ENCODE measurements at regions not wholly inside any gene's neighbourhood (a gene's known extent, or its start where the extent isn't known, plus 50 kb on each side); places are given as distances from the start of the nearest gene placed in this dataset.

DNA sequence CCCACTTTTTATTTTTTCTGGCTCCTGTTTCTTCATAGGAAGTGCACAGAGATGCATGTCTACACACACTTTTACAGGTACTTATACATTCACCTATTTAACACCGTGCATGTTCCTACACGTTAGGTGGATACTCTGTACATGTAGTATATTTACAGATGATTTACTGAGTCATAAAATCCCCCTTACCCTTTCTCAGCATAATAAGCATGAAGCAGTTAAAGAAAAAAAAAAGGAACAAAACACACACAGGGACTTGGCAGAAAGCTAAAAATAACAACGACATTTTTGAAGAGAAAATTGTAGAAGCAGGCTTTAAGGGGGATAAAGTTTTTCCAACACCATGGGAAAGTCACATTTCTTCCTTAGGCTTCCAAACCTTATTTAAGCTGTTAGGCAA, 96.4 kb upstream of the IQCM start (continued):
- TF ChIP-seq, protein P1, sequence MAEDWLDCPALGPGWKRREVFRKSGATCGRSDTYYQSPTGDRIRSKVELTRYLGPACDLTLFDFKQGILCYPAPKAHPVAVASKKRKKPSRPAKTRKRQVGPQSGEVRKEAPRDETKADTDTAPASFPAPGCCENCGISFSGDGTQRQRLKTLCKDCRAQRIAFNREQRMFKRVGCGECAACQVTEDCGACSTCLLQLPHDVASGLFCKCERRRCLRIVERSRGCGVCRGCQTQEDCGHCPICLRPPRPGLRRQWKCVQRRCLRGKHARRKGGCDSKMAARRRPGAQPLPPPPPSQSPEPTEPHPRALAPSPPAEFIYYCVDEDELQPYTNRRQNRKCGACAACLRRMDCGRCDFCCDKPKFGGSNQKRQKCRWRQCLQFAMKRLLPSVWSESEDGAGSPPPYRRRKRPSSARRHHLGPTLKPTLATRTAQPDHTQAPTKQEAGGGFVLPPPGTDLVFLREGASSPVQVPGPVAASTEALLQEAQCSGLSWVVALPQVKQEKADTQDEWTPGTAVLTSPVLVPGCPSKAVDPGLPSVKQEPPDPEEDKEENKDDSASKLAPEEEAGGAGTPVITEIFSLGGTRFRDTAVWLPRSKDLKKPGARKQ (CRISPR knock-in tag; IDR thresholded peaks at IDR 0.05) = no peak
- TF ChIP-seq JUN (IDR thresholded peaks at IDR 0.05; ENCODE audit: borderline replicate concordance, low read depth, low read length) (no peak), JUN (CRISPR knock-in tag; IDR thresholded peaks at IDR 0.05; ENCODE audit: borderline replicate concordance) (no peak), ESRRA (IDR thresholded peaks at IDR 0.05; ENCODE audit: borderline replicate concordance, low read depth) (no peak), NONO (IDR thresholded peaks at IDR 0.05; ENCODE audit: low read depth in 2 of 2, low read length in 1 of 2) (no peak)
- TF ChIP-seq, protein P2, sequence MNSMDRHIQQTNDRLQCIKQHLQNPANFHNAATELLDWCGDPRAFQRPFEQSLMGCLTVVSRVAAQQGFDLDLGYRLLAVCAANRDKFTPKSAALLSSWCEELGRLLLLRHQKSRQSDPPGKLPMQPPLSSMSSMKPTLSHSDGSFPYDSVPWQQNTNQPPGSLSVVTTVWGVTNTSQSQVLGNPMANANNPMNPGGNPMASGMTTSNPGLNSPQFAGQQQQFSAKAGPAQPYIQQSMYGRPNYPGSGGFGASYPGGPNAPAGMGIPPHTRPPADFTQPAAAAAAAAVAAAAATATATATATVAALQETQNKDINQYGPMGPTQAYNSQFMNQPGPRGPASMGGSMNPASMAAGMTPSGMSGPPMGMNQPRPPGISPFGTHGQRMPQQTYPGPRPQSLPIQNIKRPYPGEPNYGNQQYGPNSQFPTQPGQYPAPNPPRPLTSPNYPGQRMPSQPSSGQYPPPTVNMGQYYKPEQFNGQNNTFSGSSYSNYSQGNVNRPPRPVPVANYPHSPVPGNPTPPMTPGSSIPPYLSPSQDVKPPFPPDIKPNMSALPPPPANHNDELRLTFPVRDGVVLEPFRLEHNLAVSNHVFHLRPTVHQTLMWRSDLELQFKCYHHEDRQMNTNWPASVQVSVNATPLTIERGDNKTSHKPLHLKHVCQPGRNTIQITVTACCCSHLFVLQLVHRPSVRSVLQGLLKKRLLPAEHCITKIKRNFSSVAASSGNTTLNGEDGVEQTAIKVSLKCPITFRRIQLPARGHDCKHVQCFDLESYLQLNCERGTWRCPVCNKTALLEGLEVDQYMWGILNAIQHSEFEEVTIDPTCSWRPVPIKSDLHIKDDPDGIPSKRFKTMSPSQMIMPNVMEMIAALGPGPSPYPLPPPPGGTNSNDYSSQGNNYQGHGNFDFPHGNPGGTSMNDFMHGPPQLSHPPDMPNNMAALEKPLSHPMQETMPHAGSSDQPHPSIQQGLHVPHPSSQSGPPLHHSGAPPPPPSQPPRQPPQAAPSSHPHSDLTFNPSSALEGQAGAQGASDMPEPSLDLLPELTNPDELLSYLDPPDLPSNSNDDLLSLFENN (IDR thresholded peaks at IDR 0.05; ENCODE audit: low read depth in 2 of 2, low read length in 2 of 2) = no peak

Measured in K562 (cell line).